ENCODE measurements at regions not wholly inside any gene's neighbourhood (a gene's known extent, or its start where the extent isn't known, plus 50 kb on each side); places are given as distances from the start of the nearest gene placed in this dataset.

GRCh38 chr7:21221130-21221529 lies 206.8 kb upstream of the SP4 start:
- DNase-seq (ENCODE audit: low read depth): no peak

- DNase-seq (ENCODE audit: low read depth): no peak
Measured at GRCh38 chr7:21238400-21239116, 189.3 kb upstream of the SP4 start.

GRCh38 chr7:21243265-21243664 lies 184.6 kb upstream of the SP4 start:
- no peak for DNase-seq (ENCODE audit: low read depth)

- DNase-seq (ENCODE audit: low read depth): no peak
Measured at GRCh38 chr7:21251151-21251800, 176.6 kb upstream of the SP4 start.

GRCh38 chr7:21253740-21254687 lies 173.9 kb upstream of the SP4 start:
- peak; percentile 14 for DNase-seq (ENCODE audit: low read depth)

GRCh38 chr7:21256310-21256877 lies 171.5 kb upstream of the SP4 start:
- DNase-seq (ENCODE audit: low read depth): no peak

- no peak for DNase-seq (ENCODE audit: low read depth)
Measured at GRCh38 chr7:21260939-21261338, 166.9 kb upstream of the SP4 start.

- peak; percentile 39 for DNase-seq (ENCODE audit: low read depth)
Measured at GRCh38 chr7:21261627-21262594, 166.0 kb upstream of the SP4 start.

GRCh38 chr7:21269021-21269420 lies 158.9 kb upstream of the SP4 start:
- no peak for DNase-seq (ENCODE audit: low read depth)

- no peak for DNase-seq (ENCODE audit: low read depth)
Measured at GRCh38 chr7:21276471-21277035, 151.3 kb upstream of the SP4 start.

- no peak for DNase-seq (ENCODE audit: low read depth)
Measured at GRCh38 chr7:21278944-21279343, 148.9 kb upstream of the SP4 start.

- DNase-seq (ENCODE audit: low read depth): no peak
Measured at GRCh38 chr7:21281193-21281592, 146.7 kb upstream of the SP4 start.

GRCh38 chr7:21293771-21294170 lies 134.1 kb upstream of the SP4 start:
- DNase-seq (ENCODE audit: low read depth): no peak

- DNase-seq (ENCODE audit: low read depth): no peak
Measured at GRCh38 chr7:21299766-21300165, 128.1 kb upstream of the SP4 start.

GRCh38 chr7:21300692-21301091 lies 127.2 kb upstream of the SP4 start:
- no peak for DNase-seq (ENCODE audit: low read depth)

GRCh38 chr7:21304808-21305375 lies 123.0 kb upstream of the SP4 start:
- no peak for DNase-seq (ENCODE audit: low read depth)

GRCh38 chr7:21305455-21306235 lies 122.2 kb upstream of the SP4 start:
- no peak for DNase-seq (ENCODE audit: low read depth)

- no peak for DNase-seq (ENCODE audit: low read depth)
Measured at GRCh38 chr7:21314954-21315353, 112.9 kb upstream of the SP4 start.
